ENCODE measurements at regions not wholly inside any gene's neighbourhood (a gene's known extent, or its start where the extent isn't known, plus 50 kb on each side); places are given as distances from the start of the nearest gene placed in this dataset.

- no peaks in the 10 kb centered on the region for H3K27me3 ChIP-seq (replicated peaks; ENCODE audit: control insufficient read depth, insufficient read depth, low read length)
- H3K36me3 ChIP-seq (ENCODE audit: control insufficient read depth, insufficient read depth, low read length): no peaks in the 10 kb centered on the region
- no peak overlapping the region for H3K4me3 ChIP-seq (replicated peaks; ENCODE audit: low read depth, low read length)
- no peak for DNase-seq (ENCODE audit: extremely low read depth, insufficient read length)
- TF ChIP-seq CTCF (IDR thresholded peaks at IDR 0.05; ENCODE audit: insufficient read depth, low read length, poor library complexity, severe bottlenecking): no peak
Measured at GRCh38 chr1:34328281-34328799, 151.6 kb downstream of the C1orf94 start.

DNA sequence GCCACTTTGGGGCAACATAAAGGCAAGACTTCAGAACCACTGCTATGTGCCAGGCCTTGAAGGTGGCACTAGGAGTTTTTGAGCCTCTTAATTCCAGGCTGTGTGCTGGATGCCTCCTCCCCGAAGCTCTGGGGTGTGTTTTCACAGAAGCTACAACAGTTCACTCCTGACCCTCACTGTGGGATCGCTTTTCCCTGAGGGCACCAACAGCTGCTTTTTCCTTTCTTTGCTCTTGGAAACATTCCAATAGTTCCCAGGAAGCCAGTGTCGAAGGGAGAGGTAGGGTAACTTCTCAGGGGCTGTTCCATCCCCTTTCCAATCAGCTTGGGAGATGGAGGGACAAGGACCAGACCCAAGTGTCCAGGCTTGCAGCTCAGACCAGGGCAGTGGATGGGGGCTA is 153.4 kb downstream of the C1orf94 start:
- no peak for DNase-seq (ENCODE audit: extremely low read depth, insufficient read length)
- TF ChIP-seq CTCF (IDR thresholded peaks at IDR 0.05; ENCODE audit: insufficient read depth, low read length, poor library complexity, severe bottlenecking): no peak
- H3K27me3 ChIP-seq (replicated peaks; ENCODE audit: control insufficient read depth, insufficient read depth, low read length): no peaks in the 10 kb centered on the region; the same call in 1 of the 2 replicates
- no peak overlapping the region for H3K4me3 ChIP-seq (replicated peaks; ENCODE audit: low read depth, low read length)
- H3K36me3 ChIP-seq (ENCODE audit: control insufficient read depth, insufficient read depth, low read length): no peaks in the 10 kb centered on the region

- Histone ChIP-seq H3K36me3 (ENCODE audit: control insufficient read depth, insufficient read depth, low read length) (no peaks in the 10 kb centered on the region), H3K27me3 (replicated peaks; ENCODE audit: control insufficient read depth, insufficient read depth, low read length) (no peaks in the 10 kb centered on the region; the same call in 1 of the 2 replicates), H3K4me3 (replicated peaks; ENCODE audit: low read depth, low read length) (no peak overlapping the region)
- TF ChIP-seq CTCF (IDR thresholded peaks at IDR 0.05; ENCODE audit: insufficient read depth, low read length, poor library complexity, severe bottlenecking): no peak
- DNase-seq (ENCODE audit: extremely low read depth, insufficient read length): no peak
Measured at GRCh38 chr1:34331020-34331926, 154.6 kb downstream of the C1orf94 start.

DNA sequence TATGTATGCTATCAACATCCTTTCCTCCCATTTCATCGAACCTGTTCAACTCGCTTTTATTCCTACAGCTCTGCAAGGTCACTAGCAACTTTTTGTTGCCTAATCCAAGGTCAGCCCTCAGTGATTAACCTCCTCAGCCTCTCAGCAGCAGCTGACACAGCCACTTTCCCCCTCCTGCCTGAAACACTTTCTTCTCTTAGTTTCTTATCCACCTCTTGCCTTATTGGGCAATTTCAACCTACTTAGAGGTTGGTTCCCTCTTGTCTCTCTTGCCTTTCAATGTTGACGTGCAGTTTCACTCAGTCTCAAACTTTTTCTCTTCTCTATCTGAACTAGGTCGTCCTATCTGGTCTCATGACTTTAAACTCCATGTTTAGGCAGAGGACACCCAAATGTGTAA is 156.3 kb downstream of the C1orf94 start:
- H3K4me3 ChIP-seq (replicated peaks; ENCODE audit: low read depth, low read length): no peak overlapping the region
- H3K27me3 ChIP-seq (replicated peaks; ENCODE audit: control insufficient read depth, insufficient read depth, low read length): no peaks in the 10 kb centered on the region; the same call in 1 of the 2 replicates
- H3K36me3 ChIP-seq (ENCODE audit: control insufficient read depth, insufficient read depth, low read length): no peaks in the 10 kb centered on the region
- no peak for TF ChIP-seq CTCF (IDR thresholded peaks at IDR 0.05; ENCODE audit: insufficient read depth, low read length, poor library complexity, severe bottlenecking)
- no peak for DNase-seq (ENCODE audit: extremely low read depth, insufficient read length)

- H3K4me3 ChIP-seq (replicated peaks; ENCODE audit: low read depth, low read length): no peak overlapping the region
- no peak for TF ChIP-seq CTCF (IDR thresholded peaks at IDR 0.05; ENCODE audit: insufficient read depth, low read length, poor library complexity, severe bottlenecking)
- no peaks in the 10 kb centered on the region for H3K36me3 ChIP-seq (ENCODE audit: control insufficient read depth, insufficient read depth, low read length)
- no peaks in the 10 kb centered on the region for H3K27me3 ChIP-seq (replicated peaks; ENCODE audit: control insufficient read depth, insufficient read depth, low read length)
- DNase-seq (ENCODE audit: extremely low read depth, insufficient read length): no peak
Measured at GRCh38 chr1:34338871-34339270, 162.2 kb downstream of the C1orf94 start.

All from GM06990 (cell line).